Activated CD4-positive, alpha-beta T cell treated with anti-CD3 and anti-CD28 coated beads for 1 hour (primary cell): ENCODE measurements at regions not wholly inside any gene's neighbourhood (a gene's known extent, or its start where the extent isn't known, plus 50 kb on each side); places are given as distances from the start of the nearest gene placed in this dataset.

Experiments
- DNase-seq: peaks from one replicate; pipeline ENCODE4 v3.0.0-alpha.2; 2020

GRCh38 chr3:30170681-30171438 is 435.5 kb upstream of the TGFBR2 start:
- no peak for DNase-seq

GRCh38 chr3:30174357-30174756 is 432.0 kb upstream of the TGFBR2 start:
- no peak for DNase-seq

GRCh38 chr3:30180310-30181177 is 425.9 kb upstream of the TGFBR2 start:
- DNase-seq: no peak

GRCh38 chr3:30181178-30181465 is 425.3 kb upstream of the TGFBR2 start:
- DNase-seq: no peak

- no peak for DNase-seq
Measured at GRCh38 chr3:30181581-30181980, 424.8 kb upstream of the TGFBR2 start.

GRCh38 chr3:30183421-30183820 is 423.0 kb upstream of the TGFBR2 start:
- no peak for DNase-seq

GRCh38 chr3:30184091-30184810 is 422.1 kb upstream of the TGFBR2 start:
- no peak for DNase-seq

GRCh38 chr3:30185872-30186271 is 420.5 kb upstream of the TGFBR2 start:
- DNase-seq: no peak

- DNase-seq: no peak
Measured at GRCh38 chr3:30186741-30187219, 419.6 kb upstream of the TGFBR2 start.

- DNase-seq: no peak
Measured at GRCh38 chr3:30187366-30187765, 419.0 kb upstream of the TGFBR2 start.

GRCh38 chr3:30188713-30189112 is 417.7 kb upstream of the TGFBR2 start:
- no peak for DNase-seq

GRCh38 chr3:30189900-30190299 is 416.5 kb upstream of the TGFBR2 start:
- DNase-seq: no peak

GRCh38 chr3:30193625-30194044 is 412.8 kb upstream of the TGFBR2 start:
- DNase-seq: no peak

- no peak for DNase-seq
Measured at GRCh38 chr3:30195352-30195751, 411.0 kb upstream of the TGFBR2 start.

GRCh38 chr3:30198162-30198561 is 408.2 kb upstream of the TGFBR2 start:
- no peak for DNase-seq

GRCh38 chr3:30199096-30199759 is 407.2 kb upstream of the TGFBR2 start:
- DNase-seq: peak; percentile 47

- DNase-seq: no peak
Measured at GRCh38 chr3:30199855-30200254, 406.5 kb upstream of the TGFBR2 start.

GRCh38 chr3:30201715-30202114 is 404.7 kb upstream of the TGFBR2 start:
- no peak for DNase-seq

- no peak for DNase-seq
Measured at GRCh38 chr3:30203301-30203700, 403.1 kb upstream of the TGFBR2 start.

- DNase-seq: no peak
Measured at GRCh38 chr3:30204126-30204525, 402.3 kb upstream of the TGFBR2 start.

GRCh38 chr3:30206051-30206450 is 400.4 kb upstream of the TGFBR2 start:
- no peak for DNase-seq

GRCh38 chr3:30221619-30222018 is 384.8 kb upstream of the TGFBR2 start:
- DNase-seq: no peak

GRCh38 chr3:30222441-30222840 is 384.0 kb upstream of the TGFBR2 start:
- DNase-seq: no peak
